ENCODE measurements at regions not wholly inside any gene's neighbourhood (a gene's known extent, or its start where the extent isn't known, plus 50 kb on each side); places are given as distances from the start of the nearest gene placed in this dataset.

GRCh38 chr2:19649142-19649541, 252.6 kb downstream of the TTC32 start:
- ChIA-PET CTCF (ENCODE audit: low intra/inter-chr PET ratio, low total read pairs) (no interaction called here), POLR2A (no interaction called here)
- in situ Hi-C loops (cut with HindIII; ENCODE audit: extremely low pct_ligation_motif_present, low pct_unique_long_range_greater_than_20kb) (no loop called here), intact Hi-C loops (cut with micrococcal nuclease; ENCODE audit: unreplicated experiment) (no loop called here)
- H3K9ac ChIP-seq (ENCODE audit: insufficient read depth, low read depth, low read length), result no peak overlapping the region
- H3K4me2 ChIP-seq (ENCODE audit: low read depth, low read length), result no peak overlapping the region
- no peaks in the 10 kb centered on the region for H3K9me3 ChIP-seq (ENCODE audit: low read length)
- no TSS peak for BruUV-seq (replicated peaks)
- H3K27ac ChIP-seq (ENCODE audit: extremely low read length, insufficient read depth, low read length), result no peak overlapping the region
- no peaks in the 10 kb centered on the region for H4K20me1 ChIP-seq (ENCODE audit: insufficient read depth, low read length)
- H3K27me3 ChIP-seq (ENCODE audit: control insufficient read depth in 1 of 2, insufficient read depth in 2 of 2, low read length in 2 of 2), result peaks cover 0 to 3% of the 10 kb centered on the region in 2 experiments; a peak in 1 of 5 replicates
- DNase-seq (ENCODE audit: low spot score), result no peak
- H3K4me3 ChIP-seq (replicated peaks in 1 of 3; ENCODE audit: insufficient read depth in 1 of 3, low read depth in 2 of 3, low read length in 3 of 3), result no peak overlapping the region
- FAIRE-seq, result no peak
- H2AFZ ChIP-seq (ENCODE audit: low read length), result no peak overlapping the region
- H3K79me2 ChIP-seq (ENCODE audit: insufficient read depth, low read length), result no peaks in the 10 kb centered on the region
- peaks cover 7% of the 10 kb centered on the region; the same call in 1 of the 2 replicates for H3K4me1 ChIP-seq (ENCODE audit: insufficient read depth, low read length)
- 2% methylated on average over 1 of the region's 1 CpG for WGBS (ENCODE audit: low lambda C conversion rate)
- no peaks in the 10 kb centered on the region for H3K36me3 ChIP-seq (replicated peaks in 1 of 2; ENCODE audit: control insufficient read depth in 1 of 2, insufficient read depth in 2 of 2, low read length in 2 of 2)
- ATAC-seq, result no peak
- TF ChIP-seq ZNF101 (CRISPR knock-in tag; IDR thresholded peaks at IDR 0.05; ENCODE audit: borderline replicate concordance, low read depth), result no peak
- no peak for TF ChIP-seq ZNF501 (CRISPR knock-in tag; IDR thresholded peaks at IDR 0.05)
- TF ChIP-seq ZNF546 (CRISPR knock-in tag; conservative IDR thresholded peaks at IDR 0.05), result no peak
- no peak for TF ChIP-seq ZNF251 (CRISPR knock-in tag; IDR thresholded peaks at IDR 0.05)
- TF ChIP-seq ZNF121 (CRISPR knock-in tag; IDR thresholded peaks at IDR 0.05), result no peak
- no peak for TF ChIP-seq KAT2B (IDR thresholded peaks at IDR 0.05; ENCODE audit: borderline replicate concordance, low read depth, low read length)
- no peak for TF ChIP-seq KDM3A (CRISPR knock-in tag; IDR thresholded peaks at IDR 0.05; ENCODE audit: low read depth)
- no peak for TF ChIP-seq ZBTB49 (CRISPR knock-in tag; IDR thresholded peaks at IDR 0.05; ENCODE audit: borderline replicate concordance)
- no peak for TF ChIP-seq ZNF318 (CRISPR knock-in tag; IDR thresholded peaks at IDR 0.05)
- no peak for TF ChIP-seq FOXP4 (CRISPR knock-in tag; IDR thresholded peaks at IDR 0.05)

Measured in HepG2 (cell line).